AG04449 (cell line): ENCODE measurements at regions not wholly inside any gene's neighbourhood (a gene's known extent, or its start where the extent isn't known, plus 50 kb on each side); places are given as distances from the start of the nearest gene placed in this dataset.
"Not testable (repeated sequence)": the region's sequence is repeated elsewhere in the genome, so short reads cannot be mapped to it uniquely, and the experiment has no call there.

Experiments used
- CTCF ChIA-PET: fragments of 350-600 bp; formaldehyde crosslinking; extraction: SDS; loops from one replicate; lab custom pipeline; 2021; ENCODE audit warnings: antibody characterized with exemption; lab: Yijun Ruan, JAX
- POLR2A ChIA-PET: fragments of 400-600, 350-600 bp; formaldehyde crosslinking; extraction: SDS; loops from one replicate; lab custom pipeline; 2020; ENCODE audit warnings: antibody characterized with exemption, inconsistent platforms; lab: Yijun Ruan, JAX
- DNase-seq: peaks from one replicate; pipeline ENCODE4 v3.0.0-alpha.2; 2010; ENCODE audit warnings: low read depth, low spot score
- H3K4me3 ChIP-seq: 2 replicates; pipeline ENCODE4 v1.5.1; 2011; ENCODE audit warnings: low read depth, mild to moderate bottlenecking, control low read depth, low read length
- CTCF ChIP-seq: IDR thresholded peaks from one replicate; pipeline ENCODE4 v1.5.1; 2011; ENCODE audit warnings: mild to moderate bottlenecking, moderate library complexity, low read length, control low read depth, inconsistent platforms; ENCODE audit not compliant: insufficient read depth; ENCODE audit errors: missing control alignments

GRCh38 chr4:101644516-101644915 is 146.0 kb upstream of the BANK1 start:
- CTCF ChIA-PET = no interaction called here
- no peak for TF ChIP-seq CTCF
- POLR2A ChIA-PET = no interaction called here

GRCh38 chr4:101643186-101643837 is 147.2 kb upstream of the BANK1 start:
- POLR2A ChIA-PET = interaction anchor here (0.7 kb wide), 1 partner anchor 38 kb away, joined by 3 read pairs; no protein-coding TSS in a partner anchor
- CTCF ChIA-PET = no interaction called here
- no peak overlapping the region for H3K4me3 ChIP-seq
- no peak for TF ChIP-seq CTCF
- no peak for DNase-seq

More at GRCh38 chr4:101644516-101644915, 146.0 kb upstream of the BANK1 start:
- DNase-seq = no peak
- H3K4me3 ChIP-seq = no peak overlapping the region

GRCh38 chr4:101632766-101633165 is 157.8 kb upstream of the BANK1 start:
- DNase-seq, POLR2A ChIA-PET: not testable (repeated sequence)

GRCh38 chr4:101630319-101630986 is 160.1 kb upstream of the BANK1 start:
- POLR2A ChIA-PET = no interaction called here

More at GRCh38 chr4:101632766-101633165, 157.8 kb upstream of the BANK1 start:
- CTCF ChIA-PET, H3K4me3 ChIP-seq: not testable (repeated sequence)

GRCh38 chr4:101621120-101621519 is 169.4 kb upstream of the BANK1 start:
- ChIA-PET CTCF (no interaction called here), POLR2A (no interaction called here)
- DNase-seq = no peak
- TF ChIP-seq CTCF = no peak
- no peak overlapping the region for H3K4me3 ChIP-seq

More at GRCh38 chr4:101630319-101630986, 160.1 kb upstream of the BANK1 start:
- CTCF ChIA-PET = no interaction called here
- DNase-seq = no peak
- H3K4me3 ChIP-seq = no peak overlapping the region
- no peak for TF ChIP-seq CTCF

GRCh38 chr4:101615652-101616051 is 174.9 kb upstream of the BANK1 start:
- CTCF ChIA-PET = no interaction called here
- no peak overlapping the region for H3K4me3 ChIP-seq
- no peak for TF ChIP-seq CTCF
- DNase-seq = no peak
- POLR2A ChIA-PET = no interaction called here

- CTCF ChIA-PET, POLR2A ChIA-PET, H3K4me3 ChIP-seq: not testable (repeated sequence)
Measured at GRCh38 chr4:101606989-101607388, 183.5 kb upstream of the BANK1 start.

More at GRCh38 chr4:101606989-101607388, 183.5 kb upstream of the BANK1 start:
- DNase-seq = not testable (repeated sequence)
